OCI-LY7 (cell line): ENCODE measurements at regions not wholly inside any gene's neighbourhood (a gene's known extent, or its start where the extent isn't known, plus 50 kb on each side); places are given as distances from the start of the nearest gene placed in this dataset.

Source experiments
- BruUV-seq: library from RNA; stranded (reverse); fragments of 400-500 nt; replicated peaks from 2 replicates; lab custom pipeline; 2021; lab: Mats Ljungman, UMichigan
- CTCF ChIA-PET: fragments of 300-600 bp; sonication (Branson Sonifier 250); formaldehyde crosslinking; loops from one replicate; lab custom pipeline; 2022; ENCODE audit warnings: antibody characterized with exemption; ENCODE audit not compliant: unreplicated experiment; lab: Charles Lee
- POLR2A ChIA-PET: fragments of 300-600 bp; sonication (Branson Sonifier 250); formaldehyde crosslinking; loops from one replicate; lab custom pipeline; 2022; ENCODE audit warnings: antibody characterized with exemption; lab: Charles Lee
- DNase-seq: peaks from one replicate; pipeline ENCODE4 v3.0.0-alpha.2; 2015; ENCODE audit warnings: low spot score
- H2AFZ ChIP-seq: fragments of 200-600 bp; sonication (generic), shearing (Covaris generic); 2 replicates; pipeline ENCODE4 v1.6.1; 2014; ENCODE audit warnings: mild to moderate bottlenecking, antibody characterized with exemption, low read length, moderate library complexity
- H3K27ac ChIP-seq: fragments of 200-600 bp; sonication (generic); 2 replicates; pipeline ENCODE4 v1.5.1; 2014; ENCODE audit warnings: mixed run types, low read depth, mild to moderate bottlenecking, moderate library complexity, low read length, inconsistent platforms; ENCODE audit not compliant: poor library complexity, severe bottlenecking
- H3K36me3 ChIP-seq: fragments of 200-600 bp; sonication (generic); 2 replicates; pipeline ENCODE4 v1.6.1; 2014; ENCODE audit warnings: mild to moderate bottlenecking, antibody characterized with exemption, low read length, moderate library complexity, mixed read lengths; ENCODE audit not compliant: insufficient read depth
- H3K4me1 ChIP-seq: fragments of 200-600 bp; sonication (generic); 2 replicates; pipeline ENCODE4 v1.5.1; 2014; ENCODE audit warnings: mild to moderate bottlenecking, low read length; ENCODE audit not compliant: insufficient read depth, poor library complexity, severe bottlenecking
- H3K4me2 ChIP-seq: fragments of 200-600 bp; sonication (generic); 2 replicates; pipeline ENCODE4 v1.6.1; 2014; ENCODE audit warnings: mild to moderate bottlenecking, low read length
- H3K4me3 ChIP-seq: fragments of 200-600 bp; sonication (generic); 2 replicates; pipeline ENCODE4 v1.5.1; 2014; ENCODE audit warnings: mild to moderate bottlenecking, low read depth, low read length; ENCODE audit not compliant: poor library complexity, severe bottlenecking
- H3K79me2 ChIP-seq: fragments of 200-600 bp; sonication (generic); 2 replicates; pipeline ENCODE4 v1.6.1; 2016; ENCODE audit warnings: low read depth, mild to moderate bottlenecking, low read length, moderate library complexity, mixed read lengths; ENCODE audit not compliant: insufficient read depth
- H3K9me2 ChIP-seq: fragments of 200-600 bp; sonication (generic); 2 replicates; pipeline ENCODE4 v1.6.1; 2016; ENCODE audit warnings: mild to moderate bottlenecking, low read length, mixed read lengths; ENCODE audit not compliant: insufficient read depth
- H3K9me3 ChIP-seq: fragments of 200-600 bp; sonication (generic); 2 replicates; pipeline ENCODE4 v1.6.1; 2014; ENCODE audit warnings: mild to moderate bottlenecking, mixed run types, low read length, mixed read lengths
- H4K20me1 ChIP-seq: fragments of 200-600 bp; sonication (generic); 2 replicates; pipeline ENCODE4 v1.6.1; 2014; ENCODE audit warnings: mild to moderate bottlenecking, antibody characterized with exemption, low read length, moderate library complexity, mixed read lengths; ENCODE audit not compliant: insufficient read depth
- EZH2phosphoT487 ChIP-seq: fragments of 200-600 bp; sonication (generic); IDR thresholded peaks from 2 replicates; pipeline ENCODE4 v1.6.1; 2018; ENCODE audit warnings: low read depth, borderline replicate concordance, mild to moderate bottlenecking, mixed run types, antibody characterized with exemption, low read length, moderate library complexity, mixed read lengths
- intact Hi-C: fragments of 100-400 bp; cut with micrococcal nuclease; formaldehyde crosslinking; loops from one replicate; pipeline ENCODE4 v1.10.0; 2022; ENCODE audit not compliant: unreplicated experiment
- TF ChIP-seq, protein P1 (sequence below): fragments of 200-600 bp; sonication (generic); conservative IDR thresholded peaks from 2 replicates; pipeline ENCODE4 v1.5.1; 2014; ENCODE audit warnings: mild to moderate bottlenecking, antibody characterized with exemption, low read length, moderate library complexity, mixed read lengths

DNA sequence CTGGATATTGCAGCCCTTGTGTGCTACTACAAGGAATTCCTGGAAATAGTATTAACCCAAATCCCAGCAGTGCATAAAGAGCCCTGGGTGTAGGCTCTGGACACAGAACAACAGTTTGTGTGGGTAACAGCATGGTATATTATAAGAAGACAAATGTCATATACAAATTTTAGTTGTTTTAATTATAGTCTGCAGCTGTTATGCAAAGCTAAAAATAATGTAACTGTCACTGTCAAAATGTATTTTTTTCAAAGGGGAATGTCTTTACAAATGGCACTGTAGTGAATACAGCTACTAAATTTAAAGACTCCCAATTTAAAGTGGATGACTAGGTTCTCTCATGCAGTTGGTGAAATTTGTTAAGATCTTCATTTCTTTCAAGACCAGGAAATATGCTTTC, 339.0 kb downstream of the GPR37 start:
- POLR2A ChIA-PET, result no interaction called here
- no peak overlapping the region for H2AFZ ChIP-seq
- H3K4me2 ChIP-seq, result no peak overlapping the region
- intact Hi-C loops, result no loop called here
- no peaks in the 10 kb centered on the region for H3K9me3 ChIP-seq
- no peak overlapping the region for H3K27ac ChIP-seq
- no peak for DNase-seq
- no peaks in the 10 kb centered on the region for H3K36me3 ChIP-seq
- CTCF ChIA-PET, result no interaction called here
- no peak overlapping the region for H3K4me3 ChIP-seq
- H4K20me1 ChIP-seq, result no peaks in the 10 kb centered on the region
- H3K4me1 ChIP-seq, result no peaks in the 10 kb centered on the region
- no TSS peak for BruUV-seq
- no peak for TF ChIP-seq EZH2phosphoT487
- H3K9me2 ChIP-seq, result no peaks in the 10 kb centered on the region
- H3K79me2 ChIP-seq, result no peaks in the 10 kb centered on the region

- DNase-seq, result no peak
- no peaks in the 10 kb centered on the region for H3K79me2 ChIP-seq
- no peaks in the 10 kb centered on the region for H3K9me3 ChIP-seq
- intact Hi-C loops, result no loop called here
- H3K27ac ChIP-seq, result no peak overlapping the region
- H3K36me3 ChIP-seq, result no peaks in the 10 kb centered on the region
- no peaks in the 10 kb centered on the region for H3K9me2 ChIP-seq
- H3K4me1 ChIP-seq, result no peaks in the 10 kb centered on the region
- POLR2A ChIA-PET, result no interaction called here
- CTCF ChIA-PET, result no interaction called here
- H3K4me3 ChIP-seq, result no peak overlapping the region
- TF ChIP-seq EZH2phosphoT487, result no peak
- TF ChIP-seq, protein P1, sequence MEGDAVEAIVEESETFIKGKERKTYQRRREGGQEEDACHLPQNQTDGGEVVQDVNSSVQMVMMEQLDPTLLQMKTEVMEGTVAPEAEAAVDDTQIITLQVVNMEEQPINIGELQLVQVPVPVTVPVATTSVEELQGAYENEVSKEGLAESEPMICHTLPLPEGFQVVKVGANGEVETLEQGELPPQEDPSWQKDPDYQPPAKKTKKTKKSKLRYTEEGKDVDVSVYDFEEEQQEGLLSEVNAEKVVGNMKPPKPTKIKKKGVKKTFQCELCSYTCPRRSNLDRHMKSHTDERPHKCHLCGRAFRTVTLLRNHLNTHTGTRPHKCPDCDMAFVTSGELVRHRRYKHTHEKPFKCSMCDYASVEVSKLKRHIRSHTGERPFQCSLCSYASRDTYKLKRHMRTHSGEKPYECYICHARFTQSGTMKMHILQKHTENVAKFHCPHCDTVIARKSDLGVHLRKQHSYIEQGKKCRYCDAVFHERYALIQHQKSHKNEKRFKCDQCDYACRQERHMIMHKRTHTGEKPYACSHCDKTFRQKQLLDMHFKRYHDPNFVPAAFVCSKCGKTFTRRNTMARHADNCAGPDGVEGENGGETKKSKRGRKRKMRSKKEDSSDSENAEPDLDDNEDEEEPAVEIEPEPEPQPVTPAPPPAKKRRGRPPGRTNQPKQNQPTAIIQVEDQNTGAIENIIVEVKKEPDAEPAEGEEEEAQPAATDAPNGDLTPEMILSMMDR, result no peak
- no peak overlapping the region for H2AFZ ChIP-seq
- no peaks in the 10 kb centered on the region for H4K20me1 ChIP-seq
- BruUV-seq, result no TSS peak
- no peak overlapping the region for H3K4me2 ChIP-seq
These were observed 341.7 kb downstream of the GPR37 start for GRCh38 chr7:124423863-124424262.

GRCh38 chr7:124422081-124422480, 343.5 kb downstream of the GPR37 start:
- DNase-seq, result no peak
- H3K79me2 ChIP-seq, result no peaks in the 10 kb centered on the region
- H4K20me1 ChIP-seq, result no peaks in the 10 kb centered on the region
- no peak overlapping the region for H3K4me3 ChIP-seq
- intact Hi-C loops, result no loop called here
- no peak overlapping the region for H2AFZ ChIP-seq
- H3K27ac ChIP-seq, result no peak overlapping the region
- TF ChIP-seq, protein P1, result no peak
- TF ChIP-seq EZH2phosphoT487, result no peak
- H3K9me3 ChIP-seq, result no peaks in the 10 kb centered on the region
- CTCF ChIA-PET, result no interaction called here
- H3K4me2 ChIP-seq, result no peak overlapping the region
- H3K9me2 ChIP-seq, result no peaks in the 10 kb centered on the region
- H3K4me1 ChIP-seq, result no peaks in the 10 kb centered on the region
- H3K36me3 ChIP-seq, result no peaks in the 10 kb centered on the region
- BruUV-seq, result no TSS peak
- POLR2A ChIA-PET, result no interaction called here
